ENCODE measurements at regions not wholly inside any gene's neighbourhood (a gene's known extent, or its start where the extent isn't known, plus 50 kb on each side); places are given as distances from the start of the nearest gene placed in this dataset.
"Not testable (repeated sequence)": the region's sequence is repeated elsewhere in the genome, so short reads cannot be mapped to it uniquely, and the experiment has no call there.

- no peak for DNase-seq
Observed at GRCh38 chr10:29828956-29829355, 194.2 kb upstream of the SVIL start.

- no peak for DNase-seq
Observed at GRCh38 chr10:29828440-29828894, 193.7 kb upstream of the SVIL start.

- DNase-seq, result no peak
Observed at GRCh38 chr10:29827512-29827911, 192.7 kb upstream of the SVIL start.

GRCh38 chr10:29826801-29827450 lies 192.2 kb upstream of the SVIL start:
- no peak for DNase-seq

GRCh38 chr10:29826221-29826620 lies 191.4 kb upstream of the SVIL start:
- no peak for DNase-seq

GRCh38 chr10:29823553-29824080 lies 188.8 kb upstream of the SVIL start:
- no peak for DNase-seq

GRCh38 chr10:29820890-29821461 lies 186.2 kb upstream of the SVIL start:
- peak in 6 of 56 donors; percentile 11 to 47 (median 20) for DNase-seq

GRCh38 chr10:29816801-29817558 lies 182.2 kb upstream of the SVIL start:
- peak in 12 of 56 donors; percentile 5 to 46 (median 20) for DNase-seq

GRCh38 chr10:29815572-29815971 lies 180.8 kb upstream of the SVIL start:
- DNase-seq, result no peak

- DNase-seq, result peak in 1 of 56 donors; percentile 5
Observed at GRCh38 chr10:29811751-29812427, 177.1 kb upstream of the SVIL start.

- DNase-seq, result no peak
Observed at GRCh38 chr10:29810816-29811215, 176.0 kb upstream of the SVIL start.

- DNase-seq, result not testable (repeated sequence)
Observed at GRCh38 chr10:29810231-29810630, 175.5 kb upstream of the SVIL start.

GRCh38 chr10:29809383-29809782 lies 174.6 kb upstream of the SVIL start:
- DNase-seq, result no peak

- no peak for DNase-seq
Observed at GRCh38 chr10:29807163-29807806, 172.5 kb upstream of the SVIL start.

GRCh38 chr10:29806350-29806788 lies 171.6 kb upstream of the SVIL start:
- no peak for DNase-seq

- no peak for DNase-seq
Observed at GRCh38 chr10:29805134-29805723, 170.5 kb upstream of the SVIL start.

GRCh38 chr10:29804025-29804852 lies 169.5 kb upstream of the SVIL start:
- peak in 8 of 56 donors; percentile 1 to 27 (median 14) for DNase-seq

GRCh38 chr10:29802171-29802570 lies 167.4 kb upstream of the SVIL start:
- DNase-seq, result no peak

- DNase-seq, result no peak
Observed at GRCh38 chr10:29798921-29799690, 164.3 kb upstream of the SVIL start.
